Osteoblast (primary cell): ENCODE measurements at regions not wholly inside any gene's neighbourhood (a gene's known extent, or its start where the extent isn't known, plus 50 kb on each side); places are given as distances from the start of the nearest gene placed in this dataset.

Source experiments
- DNase-seq: peaks from one replicate; pipeline ENCODE4 v3.0.0; 2011; ENCODE audit warnings: low spot score, mixed read lengths; ENCODE audit not compliant: insufficient read length; ENCODE audit errors: missing footprints
- H2AFZ ChIP-seq: 2 replicates; pipeline ENCODE4 v1.6.0; 2011; ENCODE audit warnings: mild to moderate bottlenecking, low read length
- H3K27ac ChIP-seq: 2 replicates; pipeline ENCODE4 v1.5.1; 2011; ENCODE audit warnings: mild to moderate bottlenecking, low read depth, low read length, moderate library complexity
- H3K27me3 ChIP-seq: 2 replicates; pipeline ENCODE4 v1.6.0; 2012; ENCODE audit warnings: mild to moderate bottlenecking, control low read depth, inconsistent platforms, low read length, moderate library complexity; ENCODE audit not compliant: insufficient read depth
- H3K36me3 ChIP-seq: 2 replicates; pipeline ENCODE4 v1.5.1; 2011; ENCODE audit warnings: mild to moderate bottlenecking, low read length, control low read depth, moderate library complexity; ENCODE audit not compliant: insufficient read depth
- H3K4me1 ChIP-seq: 2 replicates; pipeline ENCODE4 v1.5.1; 2011; ENCODE audit warnings: mild to moderate bottlenecking, low read length, control low read depth, moderate library complexity; ENCODE audit not compliant: insufficient read depth
- H3K4me2 ChIP-seq: 2 replicates; pipeline ENCODE4 v1.6.0; 2011; ENCODE audit warnings: mild to moderate bottlenecking, low read length; ENCODE audit not compliant: insufficient read depth
- H3K4me3 ChIP-seq: fragments of 200-600 bp; sonication (generic); 3 replicates; pipeline ENCODE4 v1.5.1; 2012; ENCODE audit warnings: mild to moderate bottlenecking, low read length, inconsistent platforms; ENCODE audit not compliant: insufficient read depth
- H3K79me2 ChIP-seq: 2 replicates; pipeline ENCODE4 v1.6.0; 2012; ENCODE audit warnings: mild to moderate bottlenecking, low read length, control low read depth, inconsistent platforms; ENCODE audit not compliant: insufficient read depth
- H3K9me3 ChIP-seq: 2 replicates; pipeline ENCODE4 v1.5.1; 2011; ENCODE audit warnings: low read depth, low read length, control low read depth
- H4K20me1 ChIP-seq: 2 replicates; pipeline ENCODE4 v1.6.0; 2012; ENCODE audit warnings: mild to moderate bottlenecking, low read length, control low read depth; ENCODE audit not compliant: insufficient read depth
- CTCF ChIP-seq: IDR thresholded peaks from 2 replicates; pipeline ENCODE4 v1.5.1; 2011; ENCODE audit warnings: mild to moderate bottlenecking, low read depth, low read length, moderate library complexity; ENCODE audit errors: extremely low read depth

GRCh38 chrX:113726466-113726865, 857.4 kb upstream of the HTR2C start:
- H3K36me3 ChIP-seq = no peaks in the 10 kb centered on the region
- no peak overlapping the region for H3K4me2 ChIP-seq
- no peak overlapping the region for H3K4me3 ChIP-seq
- DNase-seq = no peak
- no peaks in the 10 kb centered on the region for H3K9me3 ChIP-seq
- H2AFZ ChIP-seq = no peak overlapping the region
- no peaks in the 10 kb centered on the region for H4K20me1 ChIP-seq
- no peak for TF ChIP-seq CTCF
- no peaks in the 10 kb centered on the region for H3K27me3 ChIP-seq
- no peak overlapping the region for H3K27ac ChIP-seq
- H3K79me2 ChIP-seq = no peaks in the 10 kb centered on the region
- no peaks in the 10 kb centered on the region for H3K4me1 ChIP-seq

DNA sequence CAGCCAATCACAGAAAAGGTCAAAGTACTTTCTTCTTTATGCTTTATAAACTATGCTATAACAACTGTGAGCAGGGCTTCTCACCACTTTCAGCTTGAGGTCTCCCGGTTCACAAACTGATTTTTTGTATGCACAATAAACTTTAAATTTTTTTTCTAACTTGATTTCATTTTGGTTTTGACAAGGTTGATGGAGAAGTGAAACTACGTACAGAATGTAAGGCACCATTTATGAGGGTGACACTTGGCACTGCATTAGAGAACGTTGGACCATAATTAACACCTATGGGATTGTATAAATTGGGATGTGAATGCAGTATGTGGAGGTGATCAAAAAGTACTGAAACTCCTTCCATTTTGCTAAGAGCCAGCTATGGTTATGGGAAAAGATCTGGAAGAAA, 857.9 kb upstream of the HTR2C start:
- H3K9me3 ChIP-seq = no peaks in the 10 kb centered on the region
- H3K27ac ChIP-seq = no peak overlapping the region
- H3K4me2 ChIP-seq = no peak overlapping the region
- DNase-seq = no peak
- H3K4me1 ChIP-seq = no peaks in the 10 kb centered on the region
- H3K27me3 ChIP-seq = no peaks in the 10 kb centered on the region
- H3K79me2 ChIP-seq = no peaks in the 10 kb centered on the region
- no peak overlapping the region for H2AFZ ChIP-seq
- H4K20me1 ChIP-seq = no peaks in the 10 kb centered on the region
- no peak overlapping the region for H3K4me3 ChIP-seq
- H3K36me3 ChIP-seq = no peaks in the 10 kb centered on the region
- TF ChIP-seq CTCF = no peak

- Histone ChIP-seq H3K4me2 (no peak overlapping the region), H3K36me3 (no peaks in the 10 kb centered on the region), H3K79me2 (no peaks in the 10 kb centered on the region), H3K4me1 (no peaks in the 10 kb centered on the region), H3K27ac (no peak overlapping the region), H3K27me3 (peaks cover 8% of the 10 kb centered on the region), H4K20me1 (no peaks in the 10 kb centered on the region), H3K9me3 (no peaks in the 10 kb centered on the region), H2AFZ (no peak overlapping the region), H3K4me3 (no peak overlapping the region)
- DNase-seq = no peak
- TF ChIP-seq CTCF = no peak
Measured at GRCh38 chrX:113699939-113700338, 859.3 kb upstream of the AMOT start.

DNA sequence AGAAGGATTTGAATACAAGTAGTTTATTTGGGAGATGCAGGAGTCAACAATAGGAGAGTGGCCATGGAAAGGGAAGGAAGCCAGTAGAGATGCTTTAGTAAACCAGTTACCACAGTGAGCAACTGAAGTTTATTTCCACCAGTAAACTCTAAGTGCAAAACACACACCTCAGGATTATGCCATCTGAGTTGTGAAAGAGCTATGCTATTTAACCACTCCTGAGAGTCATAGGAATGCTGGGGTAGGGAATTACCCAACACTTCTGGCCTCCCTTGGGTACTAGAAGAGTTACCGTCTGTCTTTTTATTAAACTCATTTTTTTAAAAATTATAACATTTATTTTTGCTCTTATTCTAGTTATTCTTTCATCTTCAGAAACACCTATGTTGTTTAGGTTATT, 834.6 kb upstream of the AMOT start:
- peaks cover 3% of the 10 kb centered on the region for H3K27me3 ChIP-seq
- no peak for TF ChIP-seq CTCF
- no peak overlapping the region for H3K4me2 ChIP-seq
- no peak for DNase-seq
- no peaks in the 10 kb centered on the region for H4K20me1 ChIP-seq
- no peak overlapping the region for H3K4me3 ChIP-seq
- H3K9me3 ChIP-seq = no peaks in the 10 kb centered on the region
- H3K79me2 ChIP-seq = no peaks in the 10 kb centered on the region
- no peaks in the 10 kb centered on the region for H3K36me3 ChIP-seq
- H3K27ac ChIP-seq = no peak overlapping the region
- no peak overlapping the region for H2AFZ ChIP-seq
- no peaks in the 10 kb centered on the region for H3K4me1 ChIP-seq
